CD14-positive monocyte (primary cell): ENCODE measurements at regions not wholly inside any gene's neighbourhood (a gene's known extent, or its start where the extent isn't known, plus 50 kb on each side); places are given as distances from the start of the nearest gene placed in this dataset.

Experiments
- DNase-seq, 3 donors: peaks; one replicate each; pipeline ENCODE4 v3.0.0-alpha.2; 2011 to 2022
- H2AFZ ChIP-seq: 2 replicates; pipeline ENCODE4 v1.6.0; 2012; ENCODE audit warnings: mild to moderate bottlenecking, low read depth, low read length, inconsistent platforms; ENCODE audit not compliant: insufficient read depth, poor library complexity, severe bottlenecking
- H3K27ac ChIP-seq, 2 donors: 1 replicate in 1 of 2; 2 replicates in 1 of 2; pipeline ENCODE4 v1.5.1; 2012 to 2013; ENCODE audit warnings: low read length in 2 of 2, control low read depth in 1 of 2, inconsistent platforms in 1 of 2, low read depth in 1 of 2, mild to moderate bottlenecking in 1 of 2
- H3K27me3 ChIP-seq, 2 donors: one replicate each; pipeline versions ENCODE4 v1.6.0 to v1.6.1; 2011 to 2013; ENCODE audit warnings: low read length in 2 of 2; ENCODE audit not compliant: control insufficient read depth in 2 of 2, insufficient read depth in 2 of 2
- H3K36me3 ChIP-seq, 2 donors: replicated peaks in 1 of 2; 1 replicate in 1 of 2; 2 replicates in 1 of 2; pipeline versions ENCODE4 v1.5.1 to v1.6.1; 2012 to 2013; ENCODE audit warnings: low read length in 2 of 2, control low read depth in 1 of 2, inconsistent platforms in 1 of 2, mild to moderate bottlenecking in 1 of 2; ENCODE audit not compliant: insufficient read depth in 2 of 2, control insufficient read depth in 1 of 2
- H3K4me1 ChIP-seq, 2 donors: 1 replicate in 1 of 2; 2 replicates in 1 of 2; pipeline versions ENCODE4 v1.5.1 to v1.6.1; 2012 to 2013; ENCODE audit warnings: low read length in 2 of 2, control low read depth in 1 of 2, inconsistent platforms in 1 of 2, mild to moderate bottlenecking in 1 of 2, moderate library complexity in 1 of 2; ENCODE audit not compliant: insufficient read depth in 2 of 2, control insufficient read depth in 1 of 2
- H3K4me2 ChIP-seq: replicated peaks from 2 replicates; pipeline ENCODE3; 2012; ENCODE audit warnings: low read length, moderate library complexity, mild to moderate bottlenecking; ENCODE audit not compliant: poor library complexity, severe bottlenecking; ENCODE audit errors: extremely low read depth
- H3K4me3 ChIP-seq, 3 experiments: fragments of 200-600 bp in 1 of 3; sonication (generic) in 1 of 3; replicated peaks in 1 of 3; 1 replicate in 2 of 3; 2 replicates in 1 of 3; pipeline ENCODE4 v1.5.1; 2011 to 2013; ENCODE audit warnings: low read length in 3 of 3, mild to moderate bottlenecking in 3 of 3, control low read depth in 2 of 3, low read depth in 2 of 3, inconsistent platforms in 1 of 3, moderate library complexity in 1 of 3
- H3K79me2 ChIP-seq: 2 replicates; pipeline ENCODE4 v1.6.0; 2012; ENCODE audit warnings: mild to moderate bottlenecking, control low read depth, inconsistent platforms, low read length, moderate library complexity; ENCODE audit not compliant: insufficient read depth
- H3K9ac ChIP-seq: 2 replicates; pipeline ENCODE4 v1.6.0; 2017; ENCODE audit warnings: low read length, mild to moderate bottlenecking; ENCODE audit not compliant: insufficient read depth, poor library complexity, severe bottlenecking
- H3K9me3 ChIP-seq, 2 donors: replicated peaks in 1 of 2; 1 replicate in 1 of 2; 2 replicates in 1 of 2; pipeline versions ENCODE4 v1.5.1 to v1.6.1; 2012 to 2013; ENCODE audit warnings: low read length in 2 of 2, control low read depth in 1 of 2; ENCODE audit not compliant: control insufficient read depth in 1 of 2, insufficient read depth in 1 of 2
- H4K20me1 ChIP-seq: 2 replicates; pipeline ENCODE4 v1.6.0; 2012; ENCODE audit warnings: mild to moderate bottlenecking, low read length, control low read depth, moderate library complexity; ENCODE audit not compliant: insufficient read depth
- H3K27ac Mint-ChIP-seq, 7 donors: one replicate each; pipeline ENCODE4 v1.8.0; 2020; ENCODE audit warnings: mild to moderate bottlenecking in 7 of 7, mixed read lengths in 7 of 7, moderate library complexity in 6 of 7, inconsistent platforms in 2 of 7
- H3K27me3 Mint-ChIP-seq, 3 donors: one replicate each; pipeline ENCODE4 v1.8.0; 2021 to 2022; ENCODE audit warnings: low read depth in 3 of 3, mild to moderate bottlenecking in 3 of 3, mixed read lengths in 3 of 3, moderate library complexity in 3 of 3, inconsistent platforms in 1 of 3
- H3K36me3 Mint-ChIP-seq, 2 donors: one replicate each; pipeline ENCODE4 v1.8.0; 2020; ENCODE audit warnings: mixed read lengths in 2 of 2, inconsistent platforms in 1 of 2, mild to moderate bottlenecking in 1 of 2
- H3K4me1 Mint-ChIP-seq: one replicate; pipeline ENCODE4 v1.8.0; 2020; ENCODE audit warnings: mild to moderate bottlenecking, mixed read lengths
- H3K4me3 Mint-ChIP-seq, 2 donors: one replicate each; pipeline ENCODE4 v1.8.0; 2020; ENCODE audit warnings: mild to moderate bottlenecking in 2 of 2, mixed read lengths in 2 of 2, moderate library complexity in 1 of 2
- H3K9me3 Mint-ChIP-seq, 7 donors: one replicate each; pipeline ENCODE4 v1.8.0; 2020 to 2022; ENCODE audit warnings: mixed read lengths in 7 of 7, mild to moderate bottlenecking in 6 of 7, moderate library complexity in 6 of 7, inconsistent platforms in 2 of 7
- CTCF ChIP-seq: fragments of 200-600 bp; IDR thresholded peaks from one replicate; pipeline ENCODE4 v1.8.0; 2022; ENCODE audit warnings: antibody characterized with exemption, mild to moderate bottlenecking
- WGBS: methylation state at CpG from one replicate; pipeline ENCODE4 v1.1.5; 2013; ENCODE audit warnings: missing lambda C conversion rate; ENCODE audit not compliant: insufficient coverage; 5-methylcytosine and 5-hydroxymethylcytosine counted together
- intact Hi-C, 2 donors: fragments of 100-400 bp; cut with micrococcal nuclease; formaldehyde crosslinking; loops; one replicate each; pipeline versions ENCODE4 v1.15.0 to v1.15.1; 2023

- peaks cover 0 to 2% of the 10 kb centered on the region in 2 donors for H3K27me3 ChIP-seq
- H4K20me1 ChIP-seq: no peaks in the 10 kb centered on the region
- no peak overlapping the region for H3K9ac ChIP-seq
- H3K4me3 Mint-ChIP-seq: no peak overlapping the region
- no peak overlapping the region for H3K4me2 ChIP-seq
- H3K9me3 Mint-ChIP-seq: peaks cover 0 to 3% (median 2%) of the 10 kb centered on the region in 7 donors
- H3K27me3 Mint-ChIP-seq: peaks cover 4 to 21% (median 14%) of the 10 kb centered on the region in 3 donors
- no peaks in the 10 kb centered on the region for H3K9me3 ChIP-seq
- H3K4me3 ChIP-seq: no peak overlapping the region
- no peak overlapping the region for H2AFZ ChIP-seq
- H3K36me3 Mint-ChIP-seq: no peaks in the 10 kb centered on the region
- intact Hi-C loops: no loop called here
- no CpG with 5 or more reads among the region's 4 CpGs for WGBS
- H3K4me1 Mint-ChIP-seq: no peaks in the 10 kb centered on the region
- H3K27ac ChIP-seq: no peak overlapping the region
- H3K27ac Mint-ChIP-seq: no peak overlapping the region
- H3K79me2 ChIP-seq: no peaks in the 10 kb centered on the region
- no peak for TF ChIP-seq CTCF
- DNase-seq: no peak
- no peaks in the 10 kb centered on the region for H3K4me1 ChIP-seq
- no peaks in the 10 kb centered on the region for H3K36me3 ChIP-seq
Observed at GRCh38 chr15:96746665-96747064, 416.2 kb downstream of the NR2F2 start.

GRCh38 chr15:96747291-96747690 lies 416.8 kb downstream of the NR2F2 start:
- H4K20me1 ChIP-seq: no peaks in the 10 kb centered on the region
- no peak overlapping the region for H3K4me3 ChIP-seq
- H3K9ac ChIP-seq: no peak overlapping the region
- H3K27me3 ChIP-seq: peaks cover 0 to 4% of the 10 kb centered on the region in 2 donors
- intact Hi-C loops: no loop called here
- no peaks in the 10 kb centered on the region for H3K9me3 ChIP-seq
- H2AFZ ChIP-seq: no peak overlapping the region
- no peak for DNase-seq
- Mint-ChIP-seq H3K9me3 (peaks cover 0 to 3% (median 2%) of the 10 kb centered on the region in 7 donors), H3K4me1 (no peaks in the 10 kb centered on the region), H3K27me3 (peaks cover 2 to 19% (median 14%) of the 10 kb centered on the region in 3 donors), H3K27ac (no peak overlapping the region), H3K4me3 (no peak overlapping the region), H3K36me3 (no peaks in the 10 kb centered on the region)
- H3K4me2 ChIP-seq: no peak overlapping the region
- no peak overlapping the region for H3K27ac ChIP-seq
- no peak for TF ChIP-seq CTCF
- no peaks in the 10 kb centered on the region for H3K79me2 ChIP-seq
- H3K36me3 ChIP-seq: no peaks in the 10 kb centered on the region
- WGBS: 83% methylated on average over 1 of the region's 4 CpGs
- no peaks in the 10 kb centered on the region for H3K4me1 ChIP-seq
